ENCODE measurements at regions not wholly inside any gene's neighbourhood (a gene's known extent, or its start where the extent isn't known, plus 50 kb on each side); places are given as distances from the start of the nearest gene placed in this dataset.

DNA sequence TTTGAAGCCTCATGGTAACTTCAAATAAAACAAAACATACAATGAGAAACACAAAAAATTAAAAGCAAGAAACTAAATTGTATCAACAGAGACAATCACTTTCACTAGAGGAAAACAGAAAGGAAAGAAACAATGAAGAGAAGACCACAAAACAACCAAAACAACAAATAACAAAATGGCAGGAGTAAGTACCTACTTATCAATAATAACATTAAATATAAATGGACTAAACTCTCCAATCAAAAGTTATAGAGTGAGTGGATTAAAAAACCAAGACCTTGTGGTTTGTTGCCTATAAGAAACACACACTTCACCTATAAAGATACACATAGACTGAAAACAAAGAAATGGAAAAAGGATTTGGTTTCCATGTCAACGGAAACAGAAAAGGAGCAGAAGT lies 830.1 kb upstream of the TMEFF2 start:
- intact Hi-C loops (cut with micrococcal nuclease; ENCODE audit: unreplicated experiment) = no loop called here
- H3K79me2 ChIP-seq (ENCODE audit: insufficient read depth, low read depth, low read length) = no peaks in the 10 kb centered on the region
- H3K9me2 ChIP-seq (ENCODE audit: insufficient read depth, low read length) = no peaks in the 10 kb centered on the region
- ChIA-PET CTCF (ENCODE audit: unreplicated experiment) (no interaction called here), POLR2A (no interaction called here)
- no peak overlapping the region for H3K4me3 ChIP-seq (ENCODE audit: low read depth, low read length, poor library complexity, severe bottlenecking)
- H4K20me1 ChIP-seq (ENCODE audit: insufficient read depth, low read length) = no peaks in the 10 kb centered on the region
- no peak for DNase-seq (ENCODE audit: low spot score)
- H3K4me2 ChIP-seq (ENCODE audit: low read length) = no peak overlapping the region
- no TSS peak for BruUV-seq (replicated peaks)
- H3K9me3 ChIP-seq (ENCODE audit: low read length) = no peaks in the 10 kb centered on the region
- H3K27ac ChIP-seq (ENCODE audit: low read depth, low read length, poor library complexity, severe bottlenecking) = no peak overlapping the region
- TF ChIP-seq EZH2phosphoT487 (IDR thresholded peaks at IDR 0.05; ENCODE audit: borderline replicate concordance, low read depth, low read length) = no peak
- TF ChIP-seq, protein P1, sequence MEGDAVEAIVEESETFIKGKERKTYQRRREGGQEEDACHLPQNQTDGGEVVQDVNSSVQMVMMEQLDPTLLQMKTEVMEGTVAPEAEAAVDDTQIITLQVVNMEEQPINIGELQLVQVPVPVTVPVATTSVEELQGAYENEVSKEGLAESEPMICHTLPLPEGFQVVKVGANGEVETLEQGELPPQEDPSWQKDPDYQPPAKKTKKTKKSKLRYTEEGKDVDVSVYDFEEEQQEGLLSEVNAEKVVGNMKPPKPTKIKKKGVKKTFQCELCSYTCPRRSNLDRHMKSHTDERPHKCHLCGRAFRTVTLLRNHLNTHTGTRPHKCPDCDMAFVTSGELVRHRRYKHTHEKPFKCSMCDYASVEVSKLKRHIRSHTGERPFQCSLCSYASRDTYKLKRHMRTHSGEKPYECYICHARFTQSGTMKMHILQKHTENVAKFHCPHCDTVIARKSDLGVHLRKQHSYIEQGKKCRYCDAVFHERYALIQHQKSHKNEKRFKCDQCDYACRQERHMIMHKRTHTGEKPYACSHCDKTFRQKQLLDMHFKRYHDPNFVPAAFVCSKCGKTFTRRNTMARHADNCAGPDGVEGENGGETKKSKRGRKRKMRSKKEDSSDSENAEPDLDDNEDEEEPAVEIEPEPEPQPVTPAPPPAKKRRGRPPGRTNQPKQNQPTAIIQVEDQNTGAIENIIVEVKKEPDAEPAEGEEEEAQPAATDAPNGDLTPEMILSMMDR (conservative IDR thresholded peaks at IDR 0.05; ENCODE audit: low read length) = no peak
- H3K36me3 ChIP-seq (ENCODE audit: insufficient read depth, low read length) = no peaks in the 10 kb centered on the region
- no peak overlapping the region for H2AFZ ChIP-seq (ENCODE audit: low read length)
- no peaks in the 10 kb centered on the region for H3K4me1 ChIP-seq (ENCODE audit: insufficient read depth, low read length, poor library complexity, severe bottlenecking)

DNA sequence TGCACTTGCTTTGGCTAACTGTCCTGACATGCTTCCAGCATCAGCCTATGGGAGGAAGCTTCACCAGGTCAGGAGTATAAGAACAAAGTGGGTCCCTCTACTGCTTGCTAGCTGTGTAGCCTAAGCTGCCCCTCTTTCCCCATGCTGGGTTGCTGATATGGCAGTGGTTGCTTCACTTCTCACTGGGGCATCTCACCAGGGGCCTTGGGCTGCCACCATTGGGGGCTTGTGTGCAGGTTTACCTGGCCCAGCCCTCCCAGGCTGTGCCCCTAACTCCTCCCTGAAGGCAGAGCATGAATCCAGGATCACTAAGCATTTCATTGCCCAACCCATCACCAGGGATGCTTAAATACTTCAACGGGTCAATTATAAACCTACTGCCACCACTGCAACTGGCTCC lies 817.1 kb upstream of the TMEFF2 start:
- Histone ChIP-seq H3K9me2 (ENCODE audit: insufficient read depth, low read length) (no peaks in the 10 kb centered on the region), H3K4me3 (ENCODE audit: low read depth, low read length, poor library complexity, severe bottlenecking) (no peak overlapping the region), H3K4me1 (ENCODE audit: insufficient read depth, low read length, poor library complexity, severe bottlenecking) (no peaks in the 10 kb centered on the region), H3K27ac (ENCODE audit: low read depth, low read length, poor library complexity, severe bottlenecking) (no peak overlapping the region), H2AFZ (ENCODE audit: low read length) (no peak overlapping the region), H4K20me1 (ENCODE audit: insufficient read depth, low read length) (no peaks in the 10 kb centered on the region), H3K4me2 (ENCODE audit: low read length) (no peak overlapping the region), H3K36me3 (ENCODE audit: insufficient read depth, low read length) (no peaks in the 10 kb centered on the region), H3K9me3 (ENCODE audit: low read length) (no peaks in the 10 kb centered on the region), H3K79me2 (ENCODE audit: insufficient read depth, low read depth, low read length) (no peaks in the 10 kb centered on the region)
- no peak for TF ChIP-seq EZH2phosphoT487 (IDR thresholded peaks at IDR 0.05; ENCODE audit: borderline replicate concordance, low read depth, low read length)
- TF ChIP-seq, protein P1 (conservative IDR thresholded peaks at IDR 0.05; ENCODE audit: low read length) = no peak
- intact Hi-C loops (cut with micrococcal nuclease; ENCODE audit: unreplicated experiment) = no loop called here
- no peak for DNase-seq (ENCODE audit: low spot score)
- CTCF ChIA-PET (ENCODE audit: unreplicated experiment) = no interaction called here
- no TSS peak for BruUV-seq (replicated peaks)
- POLR2A ChIA-PET = interaction anchor here (0.5 kb wide), 1 partner anchor 1884 kb away, joined by 3 read pairs; no protein-coding TSS in a partner anchor

DNA sequence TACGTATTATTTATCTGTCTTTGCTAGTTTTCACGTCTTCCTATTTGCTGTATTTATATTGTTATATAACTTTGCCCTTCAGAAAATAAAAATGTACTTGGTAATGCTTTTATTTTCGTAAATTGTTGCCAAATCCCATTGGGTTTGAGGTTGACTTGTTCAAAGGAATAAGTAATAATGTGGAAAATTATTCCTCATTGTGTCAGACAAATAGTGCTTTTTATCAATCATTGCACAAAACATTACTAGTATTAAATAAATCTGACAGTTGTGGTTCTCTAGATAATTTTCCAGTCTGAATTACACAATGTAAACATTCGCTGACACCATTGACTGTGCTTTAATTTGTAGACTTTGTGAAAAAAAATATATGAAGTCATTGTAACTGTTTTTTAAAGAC lies 798.3 kb upstream of the TMEFF2 start:
- H3K9me2 ChIP-seq (ENCODE audit: insufficient read depth, low read length) = no peaks in the 10 kb centered on the region
- no peak overlapping the region for H2AFZ ChIP-seq (ENCODE audit: low read length)
- H3K9me3 ChIP-seq (ENCODE audit: low read length) = no peaks in the 10 kb centered on the region
- H3K4me1 ChIP-seq (ENCODE audit: insufficient read depth, low read length, poor library complexity, severe bottlenecking) = no peaks in the 10 kb centered on the region
- ChIA-PET CTCF (ENCODE audit: unreplicated experiment) (no interaction called here), POLR2A (no interaction called here)
- H3K36me3 ChIP-seq (ENCODE audit: insufficient read depth, low read length) = no peaks in the 10 kb centered on the region
- H4K20me1 ChIP-seq (ENCODE audit: insufficient read depth, low read length) = no peaks in the 10 kb centered on the region
- no peak overlapping the region for H3K27ac ChIP-seq (ENCODE audit: low read depth, low read length, poor library complexity, severe bottlenecking)
- DNase-seq (ENCODE audit: low spot score) = no peak
- TF ChIP-seq, protein P1 (conservative IDR thresholded peaks at IDR 0.05; ENCODE audit: low read length) = no peak
- no peak for TF ChIP-seq EZH2phosphoT487 (IDR thresholded peaks at IDR 0.05; ENCODE audit: borderline replicate concordance, low read depth, low read length)
- no peak overlapping the region for H3K4me3 ChIP-seq (ENCODE audit: low read depth, low read length, poor library complexity, severe bottlenecking)
- H3K4me2 ChIP-seq (ENCODE audit: low read length) = no peak overlapping the region
- intact Hi-C loops (cut with micrococcal nuclease; ENCODE audit: unreplicated experiment) = no loop called here
- no TSS peak for BruUV-seq (replicated peaks)
- no peaks in the 10 kb centered on the region for H3K79me2 ChIP-seq (ENCODE audit: insufficient read depth, low read depth, low read length)
